DND-41 (cell line): ENCODE measurements at regions not wholly inside any gene's neighbourhood (a gene's known extent, or its start where the extent isn't known, plus 50 kb on each side); places are given as distances from the start of the nearest gene placed in this dataset.

Experiments used
- CTCF ChIP-seq: IDR thresholded peaks from 2 replicates; pipeline ENCODE4 v1.5.1; 2012; ENCODE audit warnings: borderline replicate concordance, low read length, moderate library complexity, mild to moderate bottlenecking; ENCODE audit not compliant: poor library complexity, severe bottlenecking; ENCODE audit errors: extremely low read depth
- EZH2 ChIP-seq: IDR thresholded peaks from 3 replicates; pipeline ENCODE4 v1.6.1; 2012; ENCODE audit warnings: borderline replicate concordance, low read depth, mild to moderate bottlenecking, moderate library complexity, low read length, inconsistent platforms; ENCODE audit not compliant: severe bottlenecking

GRCh38 chr13:111608556-111608955, 288.1 kb downstream of the TEX29 start:
- no peak for TF ChIP-seq CTCF
- no peak for TF ChIP-seq EZH2
